CD4-positive, alpha-beta T cell (primary cell): ENCODE measurements at regions not wholly inside any gene's neighbourhood (a gene's known extent, or its start where the extent isn't known, plus 50 kb on each side); places are given as distances from the start of the nearest gene placed in this dataset.

Experiments used
- ATAC-seq: fragments of 200-7000 bp; cut with Tn5 transposase; one replicate; pipeline ENCODE4 v1.10.0; 2022; ENCODE audit warnings: mild to moderate bottlenecking; ENCODE audit not compliant: poor library complexity
- CTCF ChIA-PET: fragments of 350-600 bp; sonication (Branson Sonifier 250); formaldehyde crosslinking; loops from one replicate; lab custom pipeline; 2021; ENCODE audit warnings: antibody characterized with exemption, inconsistent platforms; lab: Charles Lee
- POLR2A ChIA-PET: fragments of 350-600 bp; sonication (Branson Sonifier 250); formaldehyde crosslinking; loops from one replicate; lab custom pipeline; 2021; ENCODE audit warnings: antibody characterized with exemption, inconsistent platforms; lab: Charles Lee
- DNase-seq, 14 experiments: peaks; one replicate each; pipeline ENCODE4 v3.0.0-alpha.2; 2013 to 2020; ENCODE audit warnings: mixed read lengths in 2 of 14
- H3K27ac ChIP-seq, 2 donors: one replicate each; pipeline versions ENCODE4 v1.5.1 to v1.7.0; 2013; ENCODE audit warnings: low read length in 2 of 2, low read depth in 1 of 2, mild to moderate bottlenecking in 1 of 2
- H3K27me3 ChIP-seq, 2 experiments: 1 replicate in 1 of 2; 2 replicates in 1 of 2; pipeline versions ENCODE4 v1.6.1 to v1.7.0; 2013; ENCODE audit warnings: low read length in 2 of 2, control low read depth in 1 of 2, mild to moderate bottlenecking in 1 of 2, moderate library complexity in 1 of 2; ENCODE audit not compliant: insufficient read depth in 2 of 2, control insufficient read depth in 1 of 2
- H3K36me3 ChIP-seq: one replicate; pipeline ENCODE4 v1.6.1; 2013; ENCODE audit warnings: low read length, control low read depth; ENCODE audit not compliant: insufficient read depth
- H3K4me1 ChIP-seq: one replicate; pipeline ENCODE4 v1.6.1; 2013; ENCODE audit warnings: low read length, control low read depth; ENCODE audit not compliant: insufficient read depth
- H3K4me3 ChIP-seq: one replicate; pipeline ENCODE4 v1.5.1; 2013; ENCODE audit warnings: mild to moderate bottlenecking, low read length, moderate library complexity
- H3K9me3 ChIP-seq, 2 experiments: 1 replicate in 1 of 2; 2 replicates in 1 of 2; pipeline versions ENCODE4 v1.6.1 to v1.7.0; 2013; ENCODE audit warnings: low read length in 2 of 2, mild to moderate bottlenecking in 2 of 2, control low read depth in 1 of 2, moderate library complexity in 1 of 2; ENCODE audit not compliant: control insufficient read depth in 1 of 2, insufficient read depth in 1 of 2
- H3K27ac Mint-ChIP-seq: one replicate; pipeline ENCODE4 v1.8.0; 2020; ENCODE audit warnings: mixed read lengths
- H3K27me3 Mint-ChIP-seq: one replicate; pipeline ENCODE4 v1.8.0; 2021; ENCODE audit warnings: mixed read lengths
- H3K36me3 Mint-ChIP-seq: one replicate; pipeline ENCODE4 v1.8.0; 2021; ENCODE audit warnings: low read depth, mixed read lengths
- H3K4me1 Mint-ChIP-seq: one replicate; pipeline ENCODE4 v1.8.0; 2021; ENCODE audit warnings: low read depth, mixed read lengths
- H3K4me3 Mint-ChIP-seq: one replicate; pipeline ENCODE4 v1.8.0; 2020; ENCODE audit warnings: mild to moderate bottlenecking, mixed read lengths
- H3K9me3 Mint-ChIP-seq: one replicate; pipeline ENCODE4 v1.8.0; 2020; ENCODE audit warnings: mixed read lengths
- intact Hi-C, 2 experiments: fragments of 100-400 bp; cut with DNase I in 1 of 2; cut with micrococcal nuclease in 1 of 2; formaldehyde crosslinking; loops; one replicate each; pipeline versions ENCODE4 v1.15.1 to v1.9.0; 2023 to 2025; cut with DNase I, micrococcal nuclease
- TF ChIP-seq, protein P1 (sequence below): fragments of 200-600 bp; IDR thresholded peaks from one replicate; pipeline ENCODE4 v1.8.0; 2022; ENCODE audit warnings: antibody characterized with exemption, mild to moderate bottlenecking

DNA sequence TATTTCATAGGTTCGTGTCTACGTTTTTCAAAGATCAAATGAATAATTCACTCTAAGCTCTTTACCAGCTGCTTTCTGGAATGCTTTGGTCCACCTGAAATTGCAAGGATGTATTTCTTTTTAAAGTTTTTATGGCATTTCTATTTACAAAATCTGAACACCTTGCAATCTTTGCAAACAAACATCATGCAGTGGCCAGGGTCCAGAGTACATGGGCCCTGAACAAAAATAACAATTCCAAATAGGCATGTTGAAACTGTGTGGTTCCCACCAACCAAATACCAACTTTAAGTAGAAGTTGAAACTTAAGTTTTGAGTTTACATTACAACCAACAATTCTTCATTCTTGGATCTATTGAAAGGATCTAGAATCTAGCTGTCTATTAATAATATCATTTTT is 180.1 kb upstream of the FTMT start:
- CTCF ChIA-PET: no interaction called here
- Mint-ChIP-seq H3K9me3 (peaks cover 2% of the 10 kb centered on the region), H3K27me3 (no peaks in the 10 kb centered on the region), H3K36me3 (no peaks in the 10 kb centered on the region), H3K4me3 (no peak overlapping the region), H3K27ac (no peak overlapping the region), H3K4me1 (no peaks in the 10 kb centered on the region)
- H3K9me3 ChIP-seq: peaks cover 0 to 2% of the 10 kb centered on the region in 2 experiments
- POLR2A ChIA-PET: no interaction called here
- no peaks in the 10 kb centered on the region for H3K27me3 ChIP-seq
- intact Hi-C loops: no loop called here
- H3K36me3 ChIP-seq: no peaks in the 10 kb centered on the region
- no peak for ATAC-seq
- no peak for DNase-seq
- H3K4me3 ChIP-seq: no peak overlapping the region
- H3K27ac ChIP-seq: no peak overlapping the region
- TF ChIP-seq, protein P1, sequence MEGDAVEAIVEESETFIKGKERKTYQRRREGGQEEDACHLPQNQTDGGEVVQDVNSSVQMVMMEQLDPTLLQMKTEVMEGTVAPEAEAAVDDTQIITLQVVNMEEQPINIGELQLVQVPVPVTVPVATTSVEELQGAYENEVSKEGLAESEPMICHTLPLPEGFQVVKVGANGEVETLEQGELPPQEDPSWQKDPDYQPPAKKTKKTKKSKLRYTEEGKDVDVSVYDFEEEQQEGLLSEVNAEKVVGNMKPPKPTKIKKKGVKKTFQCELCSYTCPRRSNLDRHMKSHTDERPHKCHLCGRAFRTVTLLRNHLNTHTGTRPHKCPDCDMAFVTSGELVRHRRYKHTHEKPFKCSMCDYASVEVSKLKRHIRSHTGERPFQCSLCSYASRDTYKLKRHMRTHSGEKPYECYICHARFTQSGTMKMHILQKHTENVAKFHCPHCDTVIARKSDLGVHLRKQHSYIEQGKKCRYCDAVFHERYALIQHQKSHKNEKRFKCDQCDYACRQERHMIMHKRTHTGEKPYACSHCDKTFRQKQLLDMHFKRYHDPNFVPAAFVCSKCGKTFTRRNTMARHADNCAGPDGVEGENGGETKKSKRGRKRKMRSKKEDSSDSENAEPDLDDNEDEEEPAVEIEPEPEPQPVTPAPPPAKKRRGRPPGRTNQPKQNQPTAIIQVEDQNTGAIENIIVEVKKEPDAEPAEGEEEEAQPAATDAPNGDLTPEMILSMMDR: no peak
- no peaks in the 10 kb centered on the region for H3K4me1 ChIP-seq

DNA sequence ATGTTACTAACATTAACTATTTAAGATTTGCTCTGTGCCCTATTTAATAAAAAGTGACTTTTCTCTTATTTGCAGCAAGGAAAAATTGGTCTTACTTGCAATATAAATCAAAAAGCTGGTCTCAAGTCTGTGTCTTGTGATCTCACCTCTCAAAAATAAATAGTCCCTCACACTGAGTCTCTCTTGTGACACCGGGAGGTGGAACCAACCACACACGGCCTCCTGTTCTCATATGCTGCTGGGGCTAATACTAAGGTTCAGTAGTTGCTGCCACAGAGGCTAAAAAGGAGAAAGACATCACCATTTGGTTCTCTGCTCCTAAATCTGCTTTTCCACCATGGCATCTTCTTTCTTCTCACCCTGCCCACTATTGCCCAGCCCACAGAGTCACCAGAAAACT is 175.8 kb upstream of the FTMT start:
- H3K4me3 Mint-ChIP-seq: no peak overlapping the region
- TF ChIP-seq, protein P1: no peak
- POLR2A ChIA-PET: no interaction called here
- DNase-seq (no peak), ATAC-seq (no peak)
- Histone ChIP-seq H3K27ac (no peak overlapping the region), H3K4me3 (no peak overlapping the region), H3K27me3 (no peaks in the 10 kb centered on the region), H3K4me1 (no peaks in the 10 kb centered on the region), H3K9me3 (no peaks in the 10 kb centered on the region), H3K36me3 (no peaks in the 10 kb centered on the region)
- CTCF ChIA-PET: no interaction called here
- peaks cover 11% of the 10 kb centered on the region for H3K9me3 Mint-ChIP-seq
- no peaks in the 10 kb centered on the region for H3K36me3 Mint-ChIP-seq
- H3K4me1 Mint-ChIP-seq: no peaks in the 10 kb centered on the region
- no peak overlapping the region for H3K27ac Mint-ChIP-seq
- H3K27me3 Mint-ChIP-seq: no peaks in the 10 kb centered on the region
- intact Hi-C loops: no loop called here

DNA sequence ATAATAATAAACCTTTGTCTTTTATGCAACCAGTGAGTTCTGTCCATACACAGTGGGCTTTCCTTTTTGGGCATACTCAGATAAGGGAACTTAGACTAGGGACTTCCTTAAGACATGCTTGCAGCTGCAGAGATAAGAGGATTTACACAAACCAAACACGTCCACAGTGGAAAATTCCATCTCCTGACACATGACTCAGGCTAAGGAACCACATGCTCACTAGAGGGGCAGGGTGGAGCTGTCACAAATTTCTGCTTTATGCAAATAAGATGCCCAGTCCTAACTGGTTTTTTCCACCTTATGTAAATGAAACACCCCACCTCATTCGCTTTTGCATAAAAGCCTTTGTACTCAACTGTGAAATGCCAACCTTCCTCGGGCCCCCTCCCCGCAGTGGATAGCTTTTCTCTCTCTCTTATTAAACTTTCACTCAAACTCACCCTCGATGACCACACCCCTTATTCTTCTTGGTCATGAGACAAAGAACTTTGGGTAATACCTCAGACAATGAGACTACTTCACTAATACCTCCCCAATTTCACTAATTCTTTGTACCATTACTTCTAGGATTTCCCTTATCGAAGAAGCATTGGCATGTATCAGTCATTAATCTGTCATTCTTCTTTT is 170.3 kb upstream of the FTMT start:
- TF ChIP-seq, protein P1: no peak
- Histone ChIP-seq H3K4me3 (no peak overlapping the region), H3K27me3 (no peaks in the 10 kb centered on the region), H3K27ac (no peak overlapping the region), H3K4me1 (no peaks in the 10 kb centered on the region), H3K36me3 (no peaks in the 10 kb centered on the region), H3K9me3 (no peaks in the 10 kb centered on the region)
- DNase-seq (no peak), ATAC-seq (no peak)
- intact Hi-C loops: no loop called here
- no peaks in the 10 kb centered on the region for H3K36me3 Mint-ChIP-seq
- H3K9me3 Mint-ChIP-seq: peaks cover 16% of the 10 kb centered on the region
- H3K27ac Mint-ChIP-seq: no peak overlapping the region
- ChIA-PET POLR2A (no interaction called here), CTCF (no interaction called here)
- no peak overlapping the region for H3K4me3 Mint-ChIP-seq
- H3K27me3 Mint-ChIP-seq: no peaks in the 10 kb centered on the region
- H3K4me1 Mint-ChIP-seq: no peaks in the 10 kb centered on the region
